A549 (cell line): ENCODE measurements at regions not wholly inside any gene's neighbourhood (a gene's known extent, or its start where the extent isn't known, plus 50 kb on each side); places are given as distances from the start of the nearest gene placed in this dataset.

Source experiments
- CTCF ChIP-seq: fragments of >200 bp; sonication (Bioruptor Twin); formaldehyde crosslinking; IDR thresholded peaks from 3 replicates; pipeline ENCODE4 v1.5.1; 2016
- POLR2A ChIP-seq: IDR thresholded peaks from 2 replicates; pipeline ENCODE4 v1.6.1; 2012; ENCODE audit warnings: mild to moderate bottlenecking, low read length
- SMC3 ChIP-seq: fragments of >200 bp; sonication (Bioruptor Twin); formaldehyde crosslinking; IDR thresholded peaks from 3 replicates; pipeline ENCODE4 v1.6.1; 2018; ENCODE audit warnings: inconsistent platforms
- SREBF2 ChIP-seq: fragments of 450-650 bp; IDR thresholded peaks from 2 replicates; pipeline ENCODE4 v1.6.1; 2014; ENCODE audit warnings: mild to moderate bottlenecking, moderate library complexity
- USF2 ChIP-seq: fragments of 450-650 bp; IDR thresholded peaks from 2 replicates; pipeline ENCODE4 v1.6.1; 2014; ENCODE audit warnings: antibody characterized with exemption
- ZC3H11A ChIP-seq: fragments of 450-650 bp; IDR thresholded peaks from 2 replicates; pipeline ENCODE4 v1.6.1; 2014; ENCODE audit warnings: antibody characterized with exemption, mild to moderate bottlenecking
- ZFP36 ChIP-seq: fragments of 450-650 bp; IDR thresholded peaks from 2 replicates; pipeline ENCODE4 v1.6.1; 2014; ENCODE audit warnings: borderline replicate concordance; ENCODE audit not compliant: partially characterized antibody
- TF ChIP-seq, protein P1 (sequence below): IDR thresholded peaks from 2 replicates; pipeline ENCODE4 v1.6.1; 2012

GRCh38 chr10:60621018-60621417 lies 157.3 kb upstream of the CDK1 start:
- TF ChIP-seq POLR2A = no peak
- TF ChIP-seq CTCF = no peak
- TF ChIP-seq ZC3H11A = no peak
- TF ChIP-seq, protein P1, sequence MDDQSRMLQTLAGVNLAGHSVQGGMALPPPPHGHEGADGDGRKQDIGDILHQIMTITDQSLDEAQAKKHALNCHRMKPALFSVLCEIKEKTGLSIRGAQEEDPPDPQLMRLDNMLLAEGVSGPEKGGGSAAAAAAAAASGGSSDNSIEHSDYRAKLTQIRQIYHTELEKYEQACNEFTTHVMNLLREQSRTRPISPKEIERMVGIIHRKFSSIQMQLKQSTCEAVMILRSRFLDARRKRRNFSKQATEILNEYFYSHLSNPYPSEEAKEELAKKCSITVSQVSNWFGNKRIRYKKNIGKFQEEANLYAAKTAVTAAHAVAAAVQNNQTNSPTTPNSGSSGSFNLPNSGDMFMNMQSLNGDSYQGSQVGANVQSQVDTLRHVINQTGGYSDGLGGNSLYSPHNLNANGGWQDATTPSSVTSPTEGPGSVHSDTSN = no peak
- TF ChIP-seq USF2 = no peak
- TF ChIP-seq ZFP36 = no peak
- TF ChIP-seq SREBF2 = no peak
- no peak for TF ChIP-seq SMC3
